ENCODE measurements at regions not wholly inside any gene's neighbourhood (a gene's known extent, or its start where the extent isn't known, plus 50 kb on each side); places are given as distances from the start of the nearest gene placed in this dataset.
"Not testable (repeated sequence)": the region's sequence is repeated elsewhere in the genome, so short reads cannot be mapped to it uniquely, and the experiment has no call there.

- DNase-seq (ENCODE audit: low read depth, low spot score) = no peak
Observed at GRCh38 chr5:100023536-100023935, 511.6 kb upstream of the FAM174A start.

DNA sequence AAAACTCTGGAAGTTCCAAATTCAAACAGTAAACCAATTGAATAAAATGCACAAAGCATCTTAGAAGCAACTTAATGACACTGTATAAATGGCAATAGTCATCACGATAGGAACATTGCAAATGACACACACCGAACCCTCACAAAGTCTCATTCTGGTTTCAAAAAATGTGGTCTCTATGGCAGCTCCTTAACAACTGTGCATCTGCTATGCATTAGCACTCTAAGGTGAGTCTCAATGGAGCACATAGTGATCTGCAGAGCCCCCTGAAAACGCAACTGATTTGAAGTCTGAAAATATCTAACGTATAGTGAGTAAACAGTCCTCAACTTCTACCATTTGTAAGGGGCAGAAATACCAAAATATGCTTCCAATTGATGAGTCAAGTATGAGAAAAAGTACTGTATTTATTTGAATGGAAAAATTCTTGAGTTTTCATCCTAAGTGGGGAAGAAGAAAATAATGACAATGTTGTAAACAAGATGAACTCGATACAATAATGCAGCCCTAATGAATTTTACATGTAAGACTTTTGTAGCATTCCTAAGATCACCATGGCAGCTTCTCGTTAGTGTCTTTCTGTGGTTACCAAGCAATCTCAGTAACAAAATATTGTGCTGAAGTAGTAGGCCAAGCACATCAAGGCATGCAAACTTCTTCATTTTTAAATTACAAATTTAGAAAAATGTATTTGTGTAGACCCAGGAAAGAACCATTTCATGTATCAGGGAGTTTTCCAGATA, 517.5 kb upstream of the FAM174A start:
- no peak for DNase-seq (ENCODE audit: low read depth, low spot score)

- not testable (repeated sequence) for DNase-seq (ENCODE audit: low read depth, low spot score)
Observed at GRCh38 chr5:100013305-100013704, 521.9 kb upstream of the FAM174A start.

- not testable (repeated sequence) for DNase-seq (ENCODE audit: low read depth, low spot score)
Observed at GRCh38 chr5:100011160-100011559, 524.0 kb upstream of the FAM174A start.

- no peak for DNase-seq (ENCODE audit: low read depth, low spot score)
Observed at GRCh38 chr5:100004969-100005368, 530.2 kb upstream of the FAM174A start.

GRCh38 chr5:99998319-99998718, 536.9 kb upstream of the FAM174A start:
- no peak for DNase-seq (ENCODE audit: low read depth, low spot score)

GRCh38 chr5:99995407-99995806, 539.8 kb upstream of the FAM174A start:
- DNase-seq (ENCODE audit: low read depth, low spot score) = no peak

DNA sequence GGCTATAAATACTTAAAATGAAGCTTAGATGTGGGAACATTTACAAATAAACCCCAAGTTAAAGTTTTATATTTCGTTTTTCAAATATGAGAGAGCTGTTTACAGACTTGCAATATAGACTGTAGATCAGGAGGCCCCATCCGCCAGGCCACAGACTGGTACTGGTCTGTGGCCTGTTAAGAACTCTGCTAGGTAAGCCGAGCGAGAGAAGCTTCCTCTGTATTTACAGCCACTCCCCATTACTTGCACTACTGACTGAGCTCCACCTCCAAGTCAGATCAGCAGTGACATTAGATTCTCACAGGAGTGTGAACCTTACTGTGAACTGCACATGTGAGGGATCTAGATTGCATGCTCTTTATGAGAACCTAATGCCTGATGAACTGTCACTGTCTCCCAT, 561.4 kb upstream of the FAM174A start:
- DNase-seq (ENCODE audit: low read depth, low spot score) = no peak

DNA sequence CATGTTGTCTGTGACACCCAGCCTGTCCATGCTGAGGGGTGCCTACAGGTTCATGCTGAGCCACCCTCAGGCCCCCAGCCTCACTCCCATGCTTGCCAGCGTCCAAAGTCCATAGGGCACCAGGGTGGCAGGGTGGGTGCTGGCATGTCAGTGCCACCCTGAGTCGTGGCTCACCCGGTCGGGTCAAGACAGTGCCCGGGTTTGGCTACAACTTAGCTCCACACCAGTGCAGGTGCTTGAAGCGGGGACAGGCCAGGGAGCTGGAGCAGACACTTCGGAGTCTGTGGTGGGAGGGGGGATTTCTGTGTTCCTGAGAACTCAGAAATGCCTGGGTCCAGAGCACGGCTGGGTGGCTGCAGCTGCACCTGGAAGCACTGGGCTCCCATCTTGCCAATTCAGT, 579.2 kb upstream of the FAM174A start:
- no peak for DNase-seq (ENCODE audit: low read depth, low spot score)

GRCh38 chr5:99955006-99955405, 580.2 kb upstream of the FAM174A start:
- DNase-seq (ENCODE audit: low read depth, low spot score) = no peak

DNA sequence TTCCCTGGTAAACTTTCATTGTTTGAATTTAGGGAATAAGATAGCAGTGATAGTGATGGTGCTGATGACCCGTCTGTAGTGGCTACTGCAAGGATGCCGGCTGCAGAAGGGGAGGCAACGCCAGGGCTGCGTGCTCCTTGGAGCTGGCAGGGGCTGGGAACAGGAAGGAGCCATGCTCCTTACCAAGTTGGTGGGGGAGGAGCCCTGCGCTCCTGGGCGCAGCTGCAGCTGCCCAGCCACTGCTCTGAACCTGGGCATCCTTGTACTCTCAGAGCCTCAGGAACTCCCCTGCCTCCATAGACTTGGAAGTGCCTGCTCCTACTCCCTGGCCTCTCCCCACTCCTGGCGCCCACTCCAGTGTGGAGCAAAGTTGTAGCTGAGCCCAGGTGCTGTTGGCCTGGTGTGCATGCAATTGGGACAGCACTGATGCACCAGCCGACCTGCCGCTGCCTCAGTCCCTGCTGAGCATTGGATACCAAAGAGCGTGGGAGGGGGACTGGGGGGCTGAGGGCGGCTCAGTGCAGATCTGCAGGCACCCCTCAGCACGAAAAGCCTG, 585.1 kb upstream of the FAM174A start:
- no peak for DNase-seq (ENCODE audit: low read depth, low spot score)

- DNase-seq (ENCODE audit: low read depth, low spot score) = no peak
Observed at GRCh38 chr5:99949361-99949760, 585.8 kb upstream of the FAM174A start.

DNA sequence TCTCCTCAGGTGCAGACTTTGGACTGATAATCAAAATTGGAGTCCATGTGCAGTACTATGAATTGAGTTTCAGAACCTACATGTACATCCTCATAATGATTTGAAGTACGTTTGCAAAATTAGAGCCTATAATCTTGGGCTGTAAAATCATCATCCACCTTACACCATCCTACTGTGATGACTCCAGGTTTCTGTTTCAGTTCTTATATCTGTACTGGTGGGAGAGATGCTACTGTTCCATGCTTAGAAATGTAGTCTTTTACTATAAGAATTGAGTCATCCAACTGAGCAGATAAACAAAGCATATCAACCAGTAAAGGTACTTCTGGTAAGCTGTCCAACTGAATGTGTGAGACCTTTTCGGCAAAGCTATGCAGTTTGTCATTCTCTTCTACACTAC, 586.3 kb upstream of the FAM174A start:
- no peak for DNase-seq (ENCODE audit: low read depth, low spot score)

GRCh38 chr5:99945478-99946442, 589.4 kb upstream of the FAM174A start:
- no peak for DNase-seq (ENCODE audit: low read depth, low spot score)

DNA sequence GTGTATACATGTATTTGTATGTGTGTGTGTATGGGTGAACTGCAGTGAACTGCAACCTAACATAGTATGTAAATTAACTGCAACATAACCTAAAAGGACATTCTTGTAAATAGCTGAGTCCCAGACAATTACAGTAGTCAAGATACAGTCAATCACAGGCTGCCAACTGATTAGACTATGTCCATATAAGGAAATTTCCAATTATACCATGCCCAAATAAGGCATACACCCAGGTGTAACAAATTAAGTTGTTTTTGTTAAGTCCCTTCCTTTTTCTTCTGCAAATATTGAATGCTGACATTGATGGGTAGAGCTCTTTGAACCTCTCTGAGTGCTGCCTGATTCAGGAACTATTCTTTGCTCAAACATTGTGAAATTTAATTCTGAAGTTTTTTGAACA, 594.6 kb upstream of the FAM174A start:
- DNase-seq (ENCODE audit: low read depth, low spot score) = no peak

- DNase-seq (ENCODE audit: low read depth, low spot score) = no peak
Observed at GRCh38 chr5:99936911-99937310, 598.3 kb upstream of the FAM174A start.

GRCh38 chr5:99929806-99930135, 605.4 kb upstream of the FAM174A start:
- DNase-seq (ENCODE audit: low read depth, low spot score) = no peak

- no peak for DNase-seq (ENCODE audit: low read depth, low spot score)
Observed at GRCh38 chr5:99929067-99929805, 605.9 kb upstream of the FAM174A start.

DNA sequence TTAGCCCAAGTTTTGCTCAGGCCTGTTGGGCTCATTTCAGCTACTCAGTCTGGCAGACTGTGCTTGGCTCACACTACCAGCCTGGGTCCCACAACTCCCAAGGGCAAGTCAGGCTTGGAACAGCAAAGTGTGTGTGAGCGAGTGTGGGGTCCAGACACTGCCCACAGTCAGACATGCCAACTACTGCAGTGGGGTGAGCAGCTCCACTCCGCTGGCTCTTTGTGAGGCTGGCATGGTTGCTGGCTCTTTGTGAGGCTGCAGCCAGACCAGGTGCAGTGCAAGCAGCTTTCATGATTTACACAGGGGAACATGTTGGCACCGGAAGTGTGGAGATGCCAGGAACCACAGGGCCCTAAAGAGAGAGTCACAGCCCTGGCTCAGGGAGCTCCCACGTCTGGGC, 606.7 kb upstream of the FAM174A start:
- DNase-seq (ENCODE audit: low read depth, low spot score) = no peak

DNA sequence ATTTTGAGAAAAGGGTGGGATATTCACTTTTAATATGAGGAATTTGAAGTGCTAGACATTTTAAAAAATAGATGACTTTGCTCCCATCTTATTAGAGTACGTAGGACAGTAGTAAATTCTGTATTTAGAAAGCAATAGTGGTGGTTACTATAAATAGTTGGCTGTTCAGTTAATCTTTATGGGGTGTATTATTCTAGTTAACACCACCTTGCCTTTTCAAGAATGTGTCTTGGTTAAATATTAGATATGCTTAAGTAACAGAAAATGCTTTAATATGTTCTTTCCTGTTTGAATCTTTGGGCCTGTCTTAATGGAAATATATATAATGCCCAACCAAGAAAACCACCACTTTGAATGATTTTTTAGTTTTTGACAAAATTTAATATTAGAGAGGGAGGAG, 608.7 kb upstream of the FAM174A start:
- no peak for DNase-seq (ENCODE audit: low read depth, low spot score)

DNA sequence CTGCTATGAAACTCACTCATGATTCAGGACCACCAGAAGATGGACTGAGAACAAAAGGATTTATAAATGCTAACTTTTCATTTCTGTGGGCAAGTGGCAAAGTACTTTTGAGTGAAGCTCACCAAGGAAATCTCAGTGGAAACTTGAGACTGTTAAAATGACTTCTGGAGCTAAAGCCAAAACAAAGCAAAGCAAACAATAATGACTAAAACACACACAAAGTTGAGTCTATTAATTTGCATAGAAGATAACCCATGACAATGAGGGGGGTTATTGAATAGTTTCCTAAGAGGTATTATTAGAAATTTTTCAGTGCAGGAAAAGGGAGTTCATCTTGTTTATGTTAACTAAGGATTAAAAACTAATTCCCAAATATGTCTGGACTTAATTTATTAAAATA, 612.8 kb upstream of the FAM174A start:
- no peak for DNase-seq (ENCODE audit: low read depth, low spot score)

DNA sequence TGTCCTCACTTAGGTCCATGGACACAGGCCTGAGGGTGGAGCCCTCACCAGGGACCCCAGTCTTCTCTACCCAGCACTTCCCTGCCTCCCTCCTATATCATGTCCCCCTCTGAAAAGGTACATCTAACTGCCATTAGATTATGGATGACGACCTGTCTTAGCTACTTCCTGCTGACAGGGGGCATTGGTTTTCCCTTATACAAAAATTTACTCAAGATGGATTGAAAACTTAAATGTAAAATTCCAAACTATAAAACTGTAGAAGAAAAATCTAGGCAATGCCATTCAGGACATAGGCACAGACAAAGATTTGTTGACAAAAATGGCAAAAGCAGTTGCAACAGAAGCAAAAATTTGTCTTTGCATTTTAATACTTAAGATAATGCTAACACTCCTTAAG, 623.2 kb upstream of the FAM174A start:
- no peak for DNase-seq (ENCODE audit: low read depth, low spot score)
